Keratinocyte (primary cell): ENCODE measurements at regions not wholly inside any gene's neighbourhood (a gene's known extent, or its start where the extent isn't known, plus 50 kb on each side); places are given as distances from the start of the nearest gene placed in this dataset.

Experiments used
- DNase-seq: peaks from one replicate; pipeline ENCODE4 v3.0.0-alpha.2; 2011; ENCODE audit warnings: low read depth, missing footprints, low spot score
- FAIRE-seq: peaks from 2 replicates; lab custom pipeline; 2011; peaks lifted over from hg19 to GRCh38; lab: Jason Lieb, UNC
- H2AFZ ChIP-seq: 2 replicates; pipeline ENCODE4 v1.6.0; 2012; ENCODE audit warnings: low read length, control low read depth, inconsistent platforms; ENCODE audit not compliant: control insufficient read depth
- H3K27ac ChIP-seq: 2 replicates; pipeline ENCODE4 v1.5.1; 2011; ENCODE audit warnings: low read length; ENCODE audit not compliant: control insufficient read depth, insufficient read depth
- H3K27me3 ChIP-seq: 3 replicates; pipeline ENCODE4 v1.6.0; 2011; ENCODE audit warnings: low read length; ENCODE audit not compliant: control insufficient read depth, insufficient read depth; ENCODE audit errors: extremely low read depth
- H3K36me3 ChIP-seq, 2 experiments: 2 replicates in 1 of 2; 3 replicates in 1 of 2; pipeline ENCODE4 v1.5.1; 2011; ENCODE audit warnings: low read length in 2 of 2, mild to moderate bottlenecking in 1 of 2; ENCODE audit not compliant: control insufficient read depth in 2 of 2, insufficient read depth in 2 of 2; ENCODE audit errors: extremely low read depth in 1 of 2
- H3K4me1 ChIP-seq: 3 replicates; pipeline ENCODE4 v1.5.1; 2011; ENCODE audit warnings: low read length; ENCODE audit not compliant: control insufficient read depth, insufficient read depth; ENCODE audit errors: extremely low read depth
- H3K4me2 ChIP-seq: 3 replicates; pipeline ENCODE4 v1.6.0; 2011; ENCODE audit warnings: low read depth, low read length; ENCODE audit not compliant: control insufficient read depth, insufficient read depth; ENCODE audit errors: extremely low read depth
- H3K4me3 ChIP-seq, 3 experiments: fragments of 200-600 bp in 1 of 3; sonication (generic) in 1 of 3; 2 replicates in 2 of 3; 3 replicates in 1 of 3; pipeline ENCODE4 v1.5.1; 2011 to 2016; ENCODE audit warnings: low read length in 3 of 3, mild to moderate bottlenecking in 3 of 3, control low read depth in 2 of 3, inconsistent platforms in 1 of 3, low read depth in 1 of 3, mixed read lengths in 1 of 3, mixed run types in 1 of 3, moderate library complexity in 1 of 3; ENCODE audit not compliant: control insufficient read depth in 2 of 3, insufficient read depth in 2 of 3; ENCODE audit errors: extremely low read depth in 1 of 3
- H3K79me2 ChIP-seq: 2 replicates; pipeline ENCODE4 v1.6.0; 2012; ENCODE audit warnings: low read length; ENCODE audit not compliant: control insufficient read depth, insufficient read depth
- H3K9ac ChIP-seq: 3 replicates; pipeline ENCODE4 v1.6.0; 2011; ENCODE audit warnings: low read length; ENCODE audit not compliant: control insufficient read depth, insufficient read depth; ENCODE audit errors: extremely low read depth
- H3K9me1 ChIP-seq: 3 replicates; pipeline ENCODE4 v1.6.0; 2011; ENCODE audit warnings: low read length; ENCODE audit not compliant: control insufficient read depth, insufficient read depth; ENCODE audit errors: extremely low read depth
- H3K9me3 ChIP-seq: 2 replicates; pipeline ENCODE4 v1.5.1; 2012; ENCODE audit warnings: low read depth, low read length; ENCODE audit not compliant: control insufficient read depth
- H4K20me1 ChIP-seq: 3 replicates; pipeline ENCODE4 v1.6.0; 2011; ENCODE audit warnings: low read length; ENCODE audit not compliant: control insufficient read depth, insufficient read depth; ENCODE audit errors: extremely low read depth
- EZH2 ChIP-seq: IDR thresholded peaks from one replicate; pipeline ENCODE4 v1.6.1; 2012; ENCODE audit warnings: inconsistent platforms, mild to moderate bottlenecking, low read length, moderate library complexity
- dilution Hi-C: fragments of 300-500 bp; cut with MboI; formaldehyde crosslinking; loops from one replicate; pipeline ENCODE4 v1.7.0; 2020; ENCODE audit warnings: low sequenced_read_pairs; ENCODE audit not compliant: extremely low pct_ligation_motif_present
- small RNA-seq, 3 experiments: library from RNA; depleted of rRNA; stranded (forward); fragments of <200 nt; gene quantifications; one replicate each; pipeline ENCODE3, GENCODE V24; 2012; ENCODE audit warnings: low read depth in 3 of 3, low replicate concordance in 1 of 3; ENCODE audit not compliant: insufficient read length in 3 of 3
- TF ChIP-seq, protein P1 (sequence below), 3 experiments: IDR thresholded peaks in 1 of 3; conservative IDR thresholded peaks in 1 of 3; optimal IDR thresholded peaks in 1 of 3; 2 replicates in 2 of 3; 3 replicates in 1 of 3; pipeline versions ENCODE3 to v1.5.1; 2011; ENCODE audit warnings: low read length in 3 of 3, mild to moderate bottlenecking in 3 of 3, moderate library complexity in 2 of 3, control low read depth in 1 of 3, inconsistent platforms in 1 of 3; ENCODE audit not compliant: insufficient read depth in 2 of 3; ENCODE audit errors: extremely low read depth in 1 of 3

DNA sequence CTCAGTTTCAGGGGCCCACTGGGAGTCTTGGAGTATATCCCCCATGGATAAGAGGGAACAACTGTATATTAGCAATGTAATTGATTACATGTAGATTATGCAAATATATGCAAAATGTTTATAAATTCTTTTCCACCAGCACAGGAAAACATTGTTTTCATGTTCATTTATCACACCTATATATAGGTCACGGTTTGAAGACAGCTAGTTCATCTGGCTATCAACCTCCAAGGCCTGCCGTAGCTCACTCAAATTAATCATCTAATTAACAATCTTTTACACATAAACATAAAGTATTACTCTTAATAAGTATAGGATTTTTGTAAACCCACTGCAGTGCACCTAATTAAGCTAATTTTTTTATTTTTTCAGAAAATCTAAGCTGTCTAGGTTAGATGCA is 53.7 kb upstream of the SP4 start:
- Histone ChIP-seq H4K20me1 (no peaks in the 10 kb centered on the region), H3K4me3 (no peak overlapping the region), H3K79me2 (no peaks in the 10 kb centered on the region), H3K4me1 (no peaks in the 10 kb centered on the region), H3K27ac (no peak overlapping the region), H3K9ac (no peak overlapping the region), H3K9me1 (no peaks in the 10 kb centered on the region), H3K9me3 (no peaks in the 10 kb centered on the region), H3K36me3 (no peaks in the 10 kb centered on the region), H3K27me3 (no peaks in the 10 kb centered on the region), H3K4me2 (no peak overlapping the region), H2AFZ (no peak overlapping the region)
- FAIRE-seq (no peak), DNase-seq (no peak)
- TF ChIP-seq EZH2: no peak
- TF ChIP-seq, protein P1, sequence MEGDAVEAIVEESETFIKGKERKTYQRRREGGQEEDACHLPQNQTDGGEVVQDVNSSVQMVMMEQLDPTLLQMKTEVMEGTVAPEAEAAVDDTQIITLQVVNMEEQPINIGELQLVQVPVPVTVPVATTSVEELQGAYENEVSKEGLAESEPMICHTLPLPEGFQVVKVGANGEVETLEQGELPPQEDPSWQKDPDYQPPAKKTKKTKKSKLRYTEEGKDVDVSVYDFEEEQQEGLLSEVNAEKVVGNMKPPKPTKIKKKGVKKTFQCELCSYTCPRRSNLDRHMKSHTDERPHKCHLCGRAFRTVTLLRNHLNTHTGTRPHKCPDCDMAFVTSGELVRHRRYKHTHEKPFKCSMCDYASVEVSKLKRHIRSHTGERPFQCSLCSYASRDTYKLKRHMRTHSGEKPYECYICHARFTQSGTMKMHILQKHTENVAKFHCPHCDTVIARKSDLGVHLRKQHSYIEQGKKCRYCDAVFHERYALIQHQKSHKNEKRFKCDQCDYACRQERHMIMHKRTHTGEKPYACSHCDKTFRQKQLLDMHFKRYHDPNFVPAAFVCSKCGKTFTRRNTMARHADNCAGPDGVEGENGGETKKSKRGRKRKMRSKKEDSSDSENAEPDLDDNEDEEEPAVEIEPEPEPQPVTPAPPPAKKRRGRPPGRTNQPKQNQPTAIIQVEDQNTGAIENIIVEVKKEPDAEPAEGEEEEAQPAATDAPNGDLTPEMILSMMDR (optimal IDR thresholded peaks at IDR 0.05 in 1 of 3, IDR thresholded peaks at IDR 0.05 in 1 of 3, conservative IDR thresholded peaks at IDR 0.05 in 1 of 3; ENCODE audit: extremely low read depth in 1 of 3, insufficient read depth in 2 of 3, low read length in 3 of 3): no peak
- dilution Hi-C loops: no loop called here

DNA sequence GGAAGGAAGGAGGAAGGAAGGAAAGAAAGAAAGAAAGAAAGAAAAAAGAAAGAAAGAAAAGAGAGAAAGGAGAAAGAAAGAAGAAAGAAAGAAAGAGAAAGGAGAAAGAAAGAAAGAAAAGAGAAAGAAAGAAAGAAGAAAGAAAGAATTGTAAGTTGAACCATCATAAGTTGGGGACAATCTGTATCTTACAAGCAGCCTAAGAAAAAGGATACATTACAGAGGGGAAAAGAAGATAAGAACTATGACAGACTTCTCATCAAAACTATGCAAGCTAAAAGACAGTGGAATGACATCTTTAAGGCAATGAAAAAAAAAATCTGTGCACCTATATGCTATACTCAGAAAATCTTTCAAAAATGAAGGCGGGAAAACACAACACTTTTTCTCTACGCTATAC is 50.3 kb upstream of the SP4 start:
- no peaks in the 10 kb centered on the region for H3K27me3 ChIP-seq
- no peak for TF ChIP-seq EZH2
- TF ChIP-seq, protein P1 (optimal IDR thresholded peaks at IDR 0.05 in 1 of 3, IDR thresholded peaks at IDR 0.05 in 1 of 3, conservative IDR thresholded peaks at IDR 0.05 in 1 of 3; ENCODE audit: extremely low read depth in 1 of 3, insufficient read depth in 2 of 3, low read length in 3 of 3): no peak
- no peaks in the 10 kb centered on the region for H3K79me2 ChIP-seq
- DNase-seq (no peak), FAIRE-seq (no peak)
- H3K4me1 ChIP-seq: no peaks in the 10 kb centered on the region
- no peaks in the 10 kb centered on the region for H3K9me3 ChIP-seq
- no peaks in the 10 kb centered on the region for H3K36me3 ChIP-seq
- H3K4me2 ChIP-seq: no peak overlapping the region
- H3K4me3 ChIP-seq: no peak overlapping the region
- no peaks in the 10 kb centered on the region for H4K20me1 ChIP-seq
- H3K27ac ChIP-seq: no peak overlapping the region
- H3K9me1 ChIP-seq: no peaks in the 10 kb centered on the region
- H2AFZ ChIP-seq: no peak overlapping the region
- no peak overlapping the region for H3K9ac ChIP-seq
- dilution Hi-C loops: no loop called here

Small RNAs in the stretch of these regions (small RNA-seq; reads per million reads assigned to genes)
- gene RN7SL542P: 0 reads per million in 3 experiments
